ENCODE measurements at regions not wholly inside any gene's neighbourhood (a gene's known extent, or its start where the extent isn't known, plus 50 kb on each side); places are given as distances from the start of the nearest gene placed in this dataset.
"Not testable (repeated sequence)": the region's sequence is repeated elsewhere in the genome, so short reads cannot be mapped to it uniquely, and the experiment has no call there.

GRCh38 chr4:9604893-9605190, 160.6 kb downstream of the DEFB131A start:
- not testable (repeated sequence) for TF ChIP-seq EGR1 (IDR thresholded peaks at IDR 0.05; ENCODE audit: low read depth in 2 of 2); RAD21 (IDR thresholded peaks at IDR 0.05); CTCF (IDR thresholded peaks at IDR 0.05; ENCODE audit: low read depth, low read length, missing input control); REST (IDR thresholded peaks at IDR 0.05); HNF4A (conservative IDR thresholded peaks at IDR 0.05); SP1 (IDR thresholded peaks at IDR 0.05); YY1 (IDR thresholded peaks at IDR 0.05); JUND (IDR thresholded peaks at IDR 0.05); HNF4G (IDR thresholded peaks at IDR 0.05); MAX (IDR thresholded peaks at IDR 0.05)

All from liver (tissue), 3 donors.